Transverse colon (tissue), 4 donors: ENCODE measurements at regions not wholly inside any gene's neighbourhood (a gene's known extent, or its start where the extent isn't known, plus 50 kb on each side); places are given as distances from the start of the nearest gene placed in this dataset.

Source experiments
- CTCF ChIP-seq, 5 experiments: fragments of 200-600 bp in 3 of 5; fragments of 450-650 bp in 2 of 5; sonication (generic) in 3 of 5; IDR thresholded peaks; 1 replicate in 2 of 5; 2 replicates in 3 of 5; pipeline ENCODE4 v1.5.1; 2016 to 2017; ENCODE audit warnings: antibody characterized with exemption in 5 of 5, inconsistent platforms in 3 of 5, mild to moderate bottlenecking in 2 of 5, moderate library complexity in 1 of 5
- POLR2AphosphoS5 ChIP-seq, 3 donors: sonication (generic); formaldehyde crosslinking; IDR thresholded peaks; one replicate each; pipeline ENCODE4 v1.6.1; 2016; ENCODE audit warnings: antibody characterized with exemption in 3 of 3

- TF ChIP-seq POLR2AphosphoS5 (IDR thresholded peaks at IDR 0.05) (no peak), CTCF (IDR thresholded peaks at IDR 0.05) (no peak)
These were observed 77.5 kb upstream of the FBN2 start for GRCh38 chr5:128615578-128615977.
